Lower lobe of right lung (tissue), 2 donors: ENCODE measurements at regions not wholly inside any gene's neighbourhood (a gene's known extent, or its start where the extent isn't known, plus 50 kb on each side); places are given as distances from the start of the nearest gene placed in this dataset.

Experiments
- ATAC-seq, 2 donors: fragments of 200-7000 bp; cut with Tn5 transposase; one replicate each; pipeline ENCODE4 v1.9.1; 2020 to 2022; ENCODE audit warnings: mild to moderate bottlenecking in 2 of 2, moderate library complexity in 2 of 2
- DNase-seq: peaks from one replicate; pipeline ENCODE4 v3.0.0-alpha.2; 2020
- H3K27ac ChIP-seq: fragments of 200-600 bp; one replicate; pipeline ENCODE4 v1.8.0; 2022
- H3K27me3 ChIP-seq: fragments of 200-600 bp; one replicate; pipeline ENCODE4 v1.8.0; 2022; ENCODE audit warnings: low read depth
- H3K36me3 ChIP-seq: fragments of 200-600 bp; one replicate; pipeline ENCODE4 v1.8.0; 2022; ENCODE audit warnings: mild to moderate bottlenecking
- H3K4me1 ChIP-seq: fragments of 200-600 bp; one replicate; pipeline ENCODE4 v1.8.0; 2022
- H3K4me3 ChIP-seq: fragments of 200-600 bp; one replicate; pipeline ENCODE4 v1.8.0; 2022; ENCODE audit warnings: mild to moderate bottlenecking
- H3K9me3 ChIP-seq: fragments of 200-600 bp; one replicate; pipeline ENCODE4 v1.8.0; 2022
- intact Hi-C: fragments of 100-400 bp; cut with DNase I; formaldehyde crosslinking; loops from one replicate; pipeline ENCODE4 v1.11.0; 2022
- TF ChIP-seq, protein P1 (sequence below): fragments of 200-600 bp; IDR thresholded peaks from one replicate; pipeline ENCODE4 v1.8.0; 2022; ENCODE audit warnings: antibody characterized with exemption, mild to moderate bottlenecking
- donor health status: DM: no; HTN: yes; CAD: no; lungs with severe emphysema.

DNA sequence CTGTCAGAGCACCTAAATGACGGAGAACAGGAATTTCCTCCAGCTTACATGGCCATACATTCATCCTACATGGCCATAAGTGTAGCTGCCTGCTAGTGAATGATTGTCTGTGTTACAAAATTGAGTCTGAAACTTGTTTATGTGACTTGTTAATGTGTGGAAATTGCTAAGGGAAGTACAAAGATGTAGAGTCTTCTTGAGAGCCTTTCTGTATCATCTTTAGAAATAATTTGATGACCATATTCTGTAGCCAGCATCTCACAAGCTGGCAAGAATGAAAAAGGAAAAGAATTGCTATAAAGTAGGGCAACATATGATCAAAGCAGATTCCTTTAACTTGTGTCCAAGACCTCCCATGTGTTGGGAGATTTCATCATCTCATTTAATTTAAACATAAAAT is 339.2 kb upstream of the LRRC7 start:
- no peaks in the 10 kb centered on the region for H3K9me3 ChIP-seq
- H3K27me3 ChIP-seq, result no peaks in the 10 kb centered on the region
- ATAC-seq (no peak), DNase-seq (no peak)
- no peaks in the 10 kb centered on the region for H3K36me3 ChIP-seq
- no peak overlapping the region for H3K4me3 ChIP-seq
- intact Hi-C loops, result no loop called here
- H3K27ac ChIP-seq, result no peak overlapping the region
- TF ChIP-seq, protein P1, sequence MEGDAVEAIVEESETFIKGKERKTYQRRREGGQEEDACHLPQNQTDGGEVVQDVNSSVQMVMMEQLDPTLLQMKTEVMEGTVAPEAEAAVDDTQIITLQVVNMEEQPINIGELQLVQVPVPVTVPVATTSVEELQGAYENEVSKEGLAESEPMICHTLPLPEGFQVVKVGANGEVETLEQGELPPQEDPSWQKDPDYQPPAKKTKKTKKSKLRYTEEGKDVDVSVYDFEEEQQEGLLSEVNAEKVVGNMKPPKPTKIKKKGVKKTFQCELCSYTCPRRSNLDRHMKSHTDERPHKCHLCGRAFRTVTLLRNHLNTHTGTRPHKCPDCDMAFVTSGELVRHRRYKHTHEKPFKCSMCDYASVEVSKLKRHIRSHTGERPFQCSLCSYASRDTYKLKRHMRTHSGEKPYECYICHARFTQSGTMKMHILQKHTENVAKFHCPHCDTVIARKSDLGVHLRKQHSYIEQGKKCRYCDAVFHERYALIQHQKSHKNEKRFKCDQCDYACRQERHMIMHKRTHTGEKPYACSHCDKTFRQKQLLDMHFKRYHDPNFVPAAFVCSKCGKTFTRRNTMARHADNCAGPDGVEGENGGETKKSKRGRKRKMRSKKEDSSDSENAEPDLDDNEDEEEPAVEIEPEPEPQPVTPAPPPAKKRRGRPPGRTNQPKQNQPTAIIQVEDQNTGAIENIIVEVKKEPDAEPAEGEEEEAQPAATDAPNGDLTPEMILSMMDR, result no peak
- no peaks in the 10 kb centered on the region for H3K4me1 ChIP-seq

GRCh38 chr1:69230208-69230607 is 337.5 kb upstream of the LRRC7 start:
- DNase-seq, result no peak
- intact Hi-C loops, result no loop called here
- H3K36me3 ChIP-seq, result no peaks in the 10 kb centered on the region
- H3K4me1 ChIP-seq, result no peaks in the 10 kb centered on the region
- no peak overlapping the region for H3K4me3 ChIP-seq
- no peaks in the 10 kb centered on the region for H3K27me3 ChIP-seq
- H3K27ac ChIP-seq, result no peak overlapping the region
- TF ChIP-seq, protein P1, result no peak
- no peak for ATAC-seq
- no peaks in the 10 kb centered on the region for H3K9me3 ChIP-seq

- Histone ChIP-seq H3K9me3 (no peaks in the 10 kb centered on the region), H3K36me3 (no peaks in the 10 kb centered on the region), H3K27ac (no peak overlapping the region), H3K4me3 (no peak overlapping the region), H3K4me1 (no peaks in the 10 kb centered on the region), H3K27me3 (no peaks in the 10 kb centered on the region)
- DNase-seq, result no peak
- intact Hi-C loops, result no loop called here
- TF ChIP-seq, protein P1, result no peak
- no peak for ATAC-seq
Observed at GRCh38 chr1:69233463-69233862, 334.3 kb upstream of the LRRC7 start.

GRCh38 chr1:69244211-69244610 is 323.5 kb upstream of the LRRC7 start:
- intact Hi-C loops, result no loop called here
- no peaks in the 10 kb centered on the region for H3K36me3 ChIP-seq
- H3K27ac ChIP-seq, result no peak overlapping the region
- H3K4me1 ChIP-seq, result no peaks in the 10 kb centered on the region
- TF ChIP-seq, protein P1, result no peak
- no peak overlapping the region for H3K4me3 ChIP-seq
- DNase-seq (no peak), ATAC-seq (no peak)
- no peaks in the 10 kb centered on the region for H3K9me3 ChIP-seq
- no peaks in the 10 kb centered on the region for H3K27me3 ChIP-seq

- ATAC-seq, result no peak
- Histone ChIP-seq H3K9me3 (no peaks in the 10 kb centered on the region), H3K27me3 (no peaks in the 10 kb centered on the region), H3K4me1 (no peaks in the 10 kb centered on the region), H3K36me3 (no peaks in the 10 kb centered on the region), H3K4me3 (no peak overlapping the region), H3K27ac (no peak overlapping the region)
- no peak for DNase-seq
- TF ChIP-seq, protein P1, result no peak
- intact Hi-C loops, result no loop called here
Observed at GRCh38 chr1:69246109-69246508, 321.6 kb upstream of the LRRC7 start.

DNA sequence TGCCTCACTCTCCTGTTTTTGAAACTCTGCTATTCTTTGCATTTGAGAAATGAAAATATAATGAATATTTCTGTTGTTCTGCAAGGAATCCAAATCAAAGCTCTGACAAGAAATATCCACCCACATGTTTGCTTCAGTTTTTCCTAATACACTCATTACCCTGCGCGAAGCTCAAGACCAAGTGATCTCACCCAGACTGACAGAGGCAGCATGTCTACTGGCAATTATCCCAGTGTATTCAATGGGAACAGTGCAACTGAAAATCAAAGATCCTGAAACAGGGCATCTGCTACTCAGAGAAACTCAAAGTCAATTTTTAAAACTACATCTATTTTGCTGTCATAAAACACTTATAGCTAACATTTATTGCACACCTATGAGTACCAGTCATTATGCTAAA is 321.0 kb upstream of the LRRC7 start:
- Histone ChIP-seq H3K27ac (no peak overlapping the region), H3K36me3 (no peaks in the 10 kb centered on the region), H3K4me1 (no peaks in the 10 kb centered on the region), H3K27me3 (no peaks in the 10 kb centered on the region), H3K9me3 (no peaks in the 10 kb centered on the region), H3K4me3 (no peak overlapping the region)
- intact Hi-C loops, result no loop called here
- ATAC-seq (no peak), DNase-seq (no peak)
- TF ChIP-seq, protein P1, result no peak
